IMR-90 (cell line): ENCODE measurements at regions not wholly inside any gene's neighbourhood (a gene's known extent, or its start where the extent isn't known, plus 50 kb on each side); places are given as distances from the start of the nearest gene placed in this dataset.

Experiments used
- CEBPB ChIP-seq: IDR thresholded peaks from 2 replicates; pipeline ENCODE4 v1.6.1; 2012; ENCODE audit warnings: low read depth, low read length, improper control_type of control experiment
- CTCF ChIP-seq: conservative IDR thresholded peaks from 2 replicates; pipeline ENCODE4 v1.5.1; 2012; ENCODE audit warnings: mild to moderate bottlenecking, low read depth, low read length, improper control_type of control experiment
- ELK1 ChIP-seq: fragments of 150-350 bp; IDR thresholded peaks from 2 replicates; pipeline ENCODE4 v1.6.1; 2016; ENCODE audit warnings: low read depth, mild to moderate bottlenecking, low read length, moderate library complexity, borderline replicate concordance
- FOS ChIP-seq: fragments of 150-350 bp; IDR thresholded peaks from 2 replicates; pipeline ENCODE4 v1.6.1; 2016; ENCODE audit warnings: low read depth, low read length
- MAZ ChIP-seq: IDR thresholded peaks from 2 replicates; pipeline ENCODE4 v1.6.1; 2012; ENCODE audit warnings: low read depth, mild to moderate bottlenecking, low read length, improper control_type of control experiment, moderate library complexity, borderline replicate concordance
- MXI1 ChIP-seq: IDR thresholded peaks from 2 replicates; pipeline ENCODE4 v1.6.1; 2012; ENCODE audit warnings: low read depth, mild to moderate bottlenecking, low read length, moderate library complexity, borderline replicate concordance
- NFE2L2 ChIP-seq: fragments of 150-350 bp; IDR thresholded peaks from 2 replicates; pipeline ENCODE4 v1.6.1; 2016; ENCODE audit warnings: low read depth, mild to moderate bottlenecking, low read length
- POLR2A ChIP-seq: IDR thresholded peaks from 2 replicates; pipeline ENCODE4 v1.6.1; 2012; ENCODE audit warnings: mild to moderate bottlenecking, low read depth, low read length
- RAD21 ChIP-seq: IDR thresholded peaks from 2 replicates; pipeline ENCODE4 v1.6.1; 2012; ENCODE audit warnings: low read length, improper control_type of control experiment
- RCOR1 ChIP-seq: IDR thresholded peaks from 2 replicates; pipeline ENCODE4 v1.6.1; 2012; ENCODE audit warnings: mild to moderate bottlenecking, low read length, improper control_type of control experiment; ENCODE audit not compliant: insufficient replicate concordance
- RFX5 ChIP-seq: IDR thresholded peaks from 2 replicates; pipeline ENCODE4 v1.8.0; 2012; ENCODE audit warnings: low read depth, mild to moderate bottlenecking, low read length, moderate library complexity
- SMC3 ChIP-seq: fragments of 150-350 bp; IDR thresholded peaks from 2 replicates; pipeline ENCODE4 v1.6.1; 2016; ENCODE audit warnings: low read depth, mild to moderate bottlenecking, antibody characterized with exemption, low read length, moderate library complexity
- USF2 ChIP-seq: fragments of 150-350 bp; IDR thresholded peaks from 2 replicates; pipeline ENCODE4 v1.6.1; 2017; ENCODE audit warnings: mild to moderate bottlenecking, antibody characterized with exemption, low read length, low read depth

- TF ChIP-seq CTCF (no peak), SMC3 (no peak), RAD21 (no peak), POLR2A (no peak), MXI1 (no peak), ELK1 (no peak), MAZ (no peak), NFE2L2 (no peak), CEBPB (no peak), USF2 (no peak), FOS (no peak), RFX5 (no peak), RCOR1 (no peak)
Measured at GRCh38 chr18:78133729-78134128, 845.9 kb upstream of the SALL3 start.
